SU-DHL-6 (cell line): ENCODE measurements at regions not wholly inside any gene's neighbourhood (a gene's known extent, or its start where the extent isn't known, plus 50 kb on each side); places are given as distances from the start of the nearest gene placed in this dataset.
A peak's percentile ranks its signal among the peaks of the same experiment; 100 is the strongest.

Experiments
- H2AFZ ChIP-seq: fragments of 200-600 bp; sonication (generic); 2 replicates; pipeline ENCODE4 v1.6.1; 2014; ENCODE audit warnings: low read depth, mild to moderate bottlenecking, moderate library complexity, mixed read lengths, antibody characterized with exemption, low read length; ENCODE audit not compliant: severe bottlenecking
- H3F3A ChIP-seq: fragments of 200-600 bp; shearing (Covaris generic); 2 replicates; pipeline ENCODE4 v1.6.0; 2016; ENCODE audit warnings: antibody characterized with exemption, mild to moderate bottlenecking; ENCODE audit not compliant: insufficient read depth
- H3K27ac ChIP-seq: fragments of 200-600 bp; sonication (generic); 2 replicates; pipeline ENCODE4 v1.5.1; 2016; ENCODE audit warnings: low read depth, mild to moderate bottlenecking, low read length, moderate library complexity, mixed read lengths
- H3K27me3 ChIP-seq: fragments of 200-600 bp; sonication (generic), shearing (Covaris generic); 2 replicates; pipeline ENCODE4 v1.6.0; 2014; ENCODE audit warnings: mild to moderate bottlenecking, low read length
- H3K36me3 ChIP-seq: fragments of 200-600 bp; sonication (generic); 2 replicates; pipeline ENCODE4 v1.6.1; 2014; ENCODE audit warnings: mild to moderate bottlenecking, low read length, mixed read lengths
- H3K4me2 ChIP-seq: fragments of 300-600, 200-600 bp; shearing (Covaris generic), sonication (generic); 2 replicates; pipeline ENCODE4 v1.6.0; 2014; ENCODE audit warnings: low read length, low read depth, mild to moderate bottlenecking; ENCODE audit not compliant: poor library complexity, severe bottlenecking
- H3K4me3 ChIP-seq: fragments of 200-600 bp; sonication (generic); 2 replicates; pipeline ENCODE4 v1.5.1; 2014; ENCODE audit warnings: antibody characterized with exemption, low read length, mild to moderate bottlenecking, mixed read lengths; ENCODE audit not compliant: insufficient read depth, poor library complexity, severe bottlenecking
- H3K79me2 ChIP-seq: fragments of 200-600 bp; sonication (generic); 2 replicates; pipeline ENCODE4 v1.6.1; 2014; ENCODE audit warnings: mild to moderate bottlenecking, low read length, moderate library complexity; ENCODE audit not compliant: insufficient read depth
- H3K9ac ChIP-seq: fragments of 200-600 bp; sonication (generic); 2 replicates; pipeline ENCODE4 v1.7.0; 2014; ENCODE audit warnings: mild to moderate bottlenecking, low read length
- H3K9me2 ChIP-seq: fragments of 200-600 bp; sonication (generic); replicated peaks from 2 replicates; pipeline ENCODE4 v1.6.1; 2014; ENCODE audit warnings: low read length; ENCODE audit not compliant: insufficient read depth
- H3K9me3 ChIP-seq: fragments of 200-600 bp; sonication (generic); 2 replicates; pipeline ENCODE4 v1.6.1; 2014; ENCODE audit warnings: low read length, mixed read lengths; ENCODE audit not compliant: insufficient read depth
- H4K20me1 ChIP-seq: fragments of 200-600 bp; sonication (generic); 2 replicates; pipeline ENCODE4 v1.6.1; 2014; ENCODE audit warnings: low read depth, mild to moderate bottlenecking, antibody characterized with exemption, low read length, moderate library complexity, mixed read lengths
- CTCF ChIP-seq: fragments of 200-600 bp; sonication (generic); IDR thresholded peaks from one replicate; pipeline ENCODE4 v1.5.1; 2017; ENCODE audit warnings: antibody characterized with exemption, mild to moderate bottlenecking, low read length, moderate library complexity; ENCODE audit not compliant: insufficient read depth, poor library complexity, severe bottlenecking
- EZH2phosphoT487 ChIP-seq: fragments of 200-600 bp; sonication (generic), shearing (Covaris generic); conservative IDR thresholded peaks from 2 replicates; pipeline ENCODE4 v1.6.1; 2018; ENCODE audit warnings: mild to moderate bottlenecking, antibody characterized with exemption, low read length, moderate library complexity, mixed read lengths

GRCh38 chr5:28117691-28118090 lies 1079.3 kb upstream of the CDH9 start:
- Histone ChIP-seq H2AFZ (no peak overlapping the region), H3K36me3 (no peaks in the 10 kb centered on the region), H3K27ac (no peak overlapping the region), H3K4me2 (no peak overlapping the region), H3K27me3 (no peaks in the 10 kb centered on the region), H3K79me2 (no peaks in the 10 kb centered on the region), H3K4me3 (no peak overlapping the region), H3K9ac (no peak overlapping the region), H3F3A (no peaks in the 10 kb centered on the region), H4K20me1 (no peaks in the 10 kb centered on the region), H3K9me2 (no peaks in the 10 kb centered on the region), H3K9me3 (no peaks in the 10 kb centered on the region)
- no peak for TF ChIP-seq CTCF
- TF ChIP-seq EZH2phosphoT487 = no peak

- Histone ChIP-seq H3K79me2 (no peaks in the 10 kb centered on the region), H3K9ac (no peak overlapping the region), H3K9me3 (no peaks in the 10 kb centered on the region), H3K4me2 (no peak overlapping the region), H2AFZ (peak overlapping the region; percentile 0), H3K27me3 (no peaks in the 10 kb centered on the region), H3K27ac (no peak overlapping the region), H3K4me3 (no peak overlapping the region), H3K9me2 (no peaks in the 10 kb centered on the region), H4K20me1 (no peaks in the 10 kb centered on the region), H3F3A (no peaks in the 10 kb centered on the region), H3K36me3 (no peaks in the 10 kb centered on the region)
- TF ChIP-seq CTCF (no peak), EZH2phosphoT487 (no peak)
Measured at GRCh38 chr5:28117273-28117672, 1078.9 kb upstream of the CDH9 start.

- H4K20me1 ChIP-seq = no peaks in the 10 kb centered on the region
- H3K79me2 ChIP-seq = no peaks in the 10 kb centered on the region
- TF ChIP-seq EZH2phosphoT487 (no peak), CTCF (no peak)
- no peaks in the 10 kb centered on the region for H3F3A ChIP-seq
- no peak overlapping the region for H2AFZ ChIP-seq
- no peak overlapping the region for H3K9ac ChIP-seq
- H3K9me3 ChIP-seq = no peaks in the 10 kb centered on the region
- no peak overlapping the region for H3K4me2 ChIP-seq
- H3K27ac ChIP-seq = no peak overlapping the region
- H3K36me3 ChIP-seq = no peaks in the 10 kb centered on the region
- H3K27me3 ChIP-seq = no peaks in the 10 kb centered on the region
- no peak overlapping the region for H3K4me3 ChIP-seq
- no peaks in the 10 kb centered on the region for H3K9me2 ChIP-seq
Measured at GRCh38 chr5:28110781-28111180, 1072.4 kb upstream of the CDH9 start.
